GM12878 (cell line): ENCODE measurements at regions not wholly inside any gene's neighbourhood (a gene's known extent, or its start where the extent isn't known, plus 50 kb on each side); places are given as distances from the start of the nearest gene placed in this dataset.

Experiments used
- ATAC-seq: fragments of 200-7000 bp; cut with Tn5 transposase; 3 replicates; pipeline ENCODE4 v1.9.1; 2020; ENCODE audit warnings: mild to moderate bottlenecking, moderate library complexity
- BruUV-seq: library from RNA; stranded (reverse); fragments of 400-500 nt; replicated peaks from 2 replicates; lab custom pipeline; 2021; lab: Mats Ljungman, UMichigan
- CTCF ChIA-PET: fragments of 300-600 bp; sonication (Branson Sonifier 250); formaldehyde crosslinking; extraction: SDS; loops from one replicate; lab custom pipeline; 2021; ENCODE audit warnings: inconsistent platforms; lab: Yijun Ruan, JAX
- POLR2A ChIA-PET: fragments of 350-600 bp; formaldehyde crosslinking; extraction: SDS; loops from one replicate; lab custom pipeline; 2021; ENCODE audit warnings: inconsistent platforms; lab: Charles Lee
- RAD21 ChIA-PET: fragments of 300-600 bp; sonication (Branson Sonifier 250); formaldehyde crosslinking; loops from one replicate; lab custom pipeline; 2023; ENCODE audit warnings: antibody characterized with exemption; ENCODE audit not compliant: unreplicated experiment; lab: Charles Lee
- SMC1A ChIA-PET: fragments of 300-600 bp; sonication (Branson Sonifier 250); formaldehyde crosslinking; loops from one replicate; lab custom pipeline; 2023; ENCODE audit not compliant: unreplicated experiment, uncharacterized antibody; lab: Charles Lee
- DNase-seq: peaks from one replicate; pipeline ENCODE4 v3.0.0-alpha.2; 2011; ENCODE audit warnings: low read depth, low spot score
- FAIRE-seq: peaks from 3 replicates; lab custom pipeline; 2011; peaks lifted over from hg19 to GRCh38; lab: Jason Lieb, UNC
- H2AFZ ChIP-seq: 2 replicates; pipeline ENCODE4 v1.6.0; 2011; ENCODE audit warnings: low read depth, low read length, control low read depth; ENCODE audit not compliant: control insufficient read depth
- H3K27ac ChIP-seq: 2 replicates; pipeline ENCODE4 v1.5.1; 2011; ENCODE audit warnings: control low read depth; ENCODE audit not compliant: control insufficient read depth, insufficient read depth
- H3K27me3 ChIP-seq, 2 experiments: replicated peaks in 1 of 2; 2 replicates each; pipeline versions ENCODE4 v1.6.0 to v1.6.1; 2011; ENCODE audit warnings: low read length in 1 of 2; ENCODE audit not compliant: control insufficient read depth in 2 of 2, insufficient read depth in 2 of 2
- H3K36me3 ChIP-seq, 2 experiments: 2 replicates each; pipeline ENCODE4 v1.5.1; 2011; ENCODE audit warnings: low read length in 1 of 2; ENCODE audit not compliant: control insufficient read depth in 2 of 2, insufficient read depth in 2 of 2
- H3K4me1 ChIP-seq: 2 replicates; pipeline ENCODE4 v1.6.1; 2011; ENCODE audit warnings: mild to moderate bottlenecking, low read length, moderate library complexity, mixed read lengths; ENCODE audit not compliant: control insufficient read depth, insufficient read depth
- H3K4me2 ChIP-seq: 2 replicates; pipeline ENCODE4 v1.6.0; 2011; ENCODE audit warnings: control low read depth; ENCODE audit not compliant: control insufficient read depth, insufficient read depth
- H3K4me3 ChIP-seq: fragments of 200-600 bp; sonication (generic); 2 replicates; pipeline ENCODE4 v1.5.1; 2016
- H3K79me2 ChIP-seq: 2 replicates; pipeline ENCODE4 v1.6.0; 2011; ENCODE audit warnings: low read length; ENCODE audit not compliant: control insufficient read depth, insufficient read depth
- H3K9ac ChIP-seq: 2 replicates; pipeline ENCODE4 v1.8.0; 2011; ENCODE audit warnings: low read length, control low read depth, mixed read lengths; ENCODE audit not compliant: control insufficient read depth, insufficient read depth
- H3K9me3 ChIP-seq: replicated peaks from 3 replicates; pipeline ENCODE4 v1.5.1; 2011; ENCODE audit warnings: mild to moderate bottlenecking, low read length; ENCODE audit not compliant: control insufficient read depth, insufficient read depth
- H4K20me1 ChIP-seq: 2 replicates; pipeline ENCODE4 v1.6.0; 2011; ENCODE audit not compliant: control insufficient read depth, insufficient read depth
- CBX3 ChIP-seq: fragments of 200-600 bp; sonication (generic); IDR thresholded peaks from 2 replicates; pipeline ENCODE4 v1.6.1; 2016; ENCODE audit warnings: low read depth, borderline replicate concordance
- CEBPB ChIP-seq, 2 experiments: fragments of 150-350 bp in 1 of 2; IDR thresholded peaks; 2 replicates each; pipeline ENCODE4 v1.6.1; 2012 to 2014; ENCODE audit warnings: low read depth in 2 of 2, low read length in 2 of 2, borderline replicate concordance in 1 of 2, inconsistent platforms in 1 of 2
- CHD4 ChIP-seq: fragments of 200-600 bp; sonication (generic); IDR thresholded peaks from 2 replicates; pipeline ENCODE4 v1.6.1; 2016; ENCODE audit warnings: mild to moderate bottlenecking
- FOXM1 ChIP-seq: IDR thresholded peaks from 2 replicates; pipeline ENCODE4 v1.6.1; 2012; ENCODE audit warnings: low read depth, mild to moderate bottlenecking, inconsistent platforms, low read length, moderate library complexity
- HDAC6 ChIP-seq: fragments of 200-600 bp; sonication (generic); IDR thresholded peaks from one replicate; pipeline ENCODE4 v1.8.0; 2017; ENCODE audit warnings: antibody characterized with exemption; ENCODE audit not compliant: unreplicated experiment
- IKZF2 ChIP-seq, 2 experiments: fragments of 450-650 bp; IDR thresholded peaks; 2 replicates each; pipeline ENCODE4 v1.6.1; 2017; ENCODE audit warnings: mild to moderate bottlenecking in 2 of 2, moderate library complexity in 2 of 2
- JUNB ChIP-seq: IDR thresholded peaks from 2 replicates; pipeline ENCODE4 v1.6.1; 2016; ENCODE audit warnings: antibody characterized with exemption, mild to moderate bottlenecking
- KDM1A ChIP-seq: fragments of 200-600 bp; sonication (generic); IDR thresholded peaks from 2 replicates; pipeline ENCODE4 v1.6.1; 2016; ENCODE audit warnings: borderline replicate concordance
- KLF5 ChIP-seq: fragments of 450-650 bp; IDR thresholded peaks from 2 replicates; pipeline ENCODE4 v1.6.1; 2014; ENCODE audit warnings: mild to moderate bottlenecking; ENCODE audit not compliant: partially characterized antibody
- NBN ChIP-seq: fragments of 450-650 bp; IDR thresholded peaks from 2 replicates; pipeline ENCODE4 v1.6.1; 2016
- PAX5 ChIP-seq: IDR thresholded peaks from 2 replicates; pipeline ENCODE4 v1.6.1; 2011; ENCODE audit warnings: low read depth, low read length, borderline replicate concordance
- POLR2AphosphoS5 ChIP-seq: IDR thresholded peaks from 2 replicates; pipeline ENCODE4 v1.6.1; 2011; ENCODE audit warnings: mild to moderate bottlenecking, low read length, inconsistent platforms
- RBBP5 ChIP-seq: fragments of 200-600 bp; sonication (generic); conservative IDR thresholded peaks from 2 replicates; pipeline ENCODE4 v1.6.1; 2016
- RUNX3 ChIP-seq: IDR thresholded peaks from 2 replicates; pipeline ENCODE4 v1.6.1; 2012; ENCODE audit warnings: low read length, inconsistent platforms
- SMARCA5 ChIP-seq: fragments of 450-650 bp; IDR thresholded peaks from 2 replicates; pipeline ENCODE4 v1.6.1; 2017; ENCODE audit warnings: mild to moderate bottlenecking
- SP1 ChIP-seq: IDR thresholded peaks from one replicate; pipeline ENCODE4 v1.6.1; 2011; ENCODE audit warnings: low read depth, low read length
- STAT3 ChIP-seq: IDR thresholded peaks from 2 replicates; pipeline ENCODE4 v1.6.1; 2011; ENCODE audit warnings: low read depth, low read length, improper control_type of control experiment
- TCF3 ChIP-seq: IDR thresholded peaks from 2 replicates; pipeline ENCODE4 v1.6.1; 2012; ENCODE audit warnings: low read depth, mild to moderate bottlenecking, low read length, borderline replicate concordance; ENCODE audit not compliant: insufficient read depth
- TCF7 ChIP-seq: IDR thresholded peaks from 2 replicates; pipeline ENCODE4 v1.6.1; 2014; ENCODE audit warnings: antibody characterized with exemption, borderline replicate concordance
- WRNIP1 ChIP-seq: IDR thresholded peaks from 2 replicates; pipeline ENCODE4 v1.6.1; 2011; ENCODE audit warnings: low read depth, low read length, improper control_type of control experiment, borderline replicate concordance
- WGBS: methylation state at CpG from one replicate; pipeline ENCODE4 v1.1.6; 2016; ENCODE audit warnings: low lambda C conversion rate; ENCODE audit not compliant: insufficient replicate concordance, insufficient coverage; ENCODE audit errors: missing lambda C conversion rate; 5-methylcytosine and 5-hydroxymethylcytosine counted together
- in situ Hi-C: fragments of 300-500 bp; cut with MboI; formaldehyde crosslinking; loops from 9 replicates; pipeline ENCODE4 v1.14.3; 2018; ENCODE audit warnings: mixed read lengths
- intact Hi-C: fragments of 100-400 bp; cut with micrococcal nuclease; formaldehyde crosslinking; loops from one replicate; pipeline ENCODE4 v1.14.2; 2022; ENCODE audit not compliant: unreplicated experiment
- TF ChIP-seq, protein P1 (sequence below), 3 experiments: IDR thresholded peaks in 2 of 3; conservative IDR thresholded peaks in 1 of 3; 2 replicates each; pipeline ENCODE4 v1.5.1; 2011; ENCODE audit warnings: low read depth in 3 of 3, low read length in 3 of 3, mild to moderate bottlenecking in 3 of 3, control low read depth in 2 of 3, moderate library complexity in 2 of 3, inconsistent platforms in 1 of 3, mixed read lengths in 1 of 3; ENCODE audit not compliant: control insufficient read depth in 2 of 3, insufficient read depth in 1 of 3; ENCODE audit errors: extremely low read depth in 1 of 3
- TF ChIP-seq, protein P2 (sequence below): fragments of 150-350 bp; IDR thresholded peaks from 2 replicates; pipeline ENCODE4 v1.6.1; 2016; ENCODE audit warnings: low read depth, low read length

DNA sequence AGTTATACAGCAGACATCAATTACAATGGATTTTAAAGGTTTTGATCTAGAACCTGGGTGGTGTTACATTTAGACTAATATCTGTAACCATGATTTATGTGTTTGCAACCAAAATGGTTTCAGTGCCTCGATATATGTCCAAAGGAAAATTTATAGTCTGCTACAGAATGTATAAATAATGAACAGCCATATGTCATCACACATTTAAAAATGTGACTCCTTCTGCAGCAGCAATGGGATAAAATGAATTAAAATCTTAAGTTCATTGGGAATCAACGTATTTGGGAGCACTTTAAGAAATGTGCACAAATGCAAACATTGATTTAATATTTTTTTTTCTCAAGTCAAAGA, 610.2 kb downstream of the TMEM114 start (continued):
- TF ChIP-seq, protein P1, sequence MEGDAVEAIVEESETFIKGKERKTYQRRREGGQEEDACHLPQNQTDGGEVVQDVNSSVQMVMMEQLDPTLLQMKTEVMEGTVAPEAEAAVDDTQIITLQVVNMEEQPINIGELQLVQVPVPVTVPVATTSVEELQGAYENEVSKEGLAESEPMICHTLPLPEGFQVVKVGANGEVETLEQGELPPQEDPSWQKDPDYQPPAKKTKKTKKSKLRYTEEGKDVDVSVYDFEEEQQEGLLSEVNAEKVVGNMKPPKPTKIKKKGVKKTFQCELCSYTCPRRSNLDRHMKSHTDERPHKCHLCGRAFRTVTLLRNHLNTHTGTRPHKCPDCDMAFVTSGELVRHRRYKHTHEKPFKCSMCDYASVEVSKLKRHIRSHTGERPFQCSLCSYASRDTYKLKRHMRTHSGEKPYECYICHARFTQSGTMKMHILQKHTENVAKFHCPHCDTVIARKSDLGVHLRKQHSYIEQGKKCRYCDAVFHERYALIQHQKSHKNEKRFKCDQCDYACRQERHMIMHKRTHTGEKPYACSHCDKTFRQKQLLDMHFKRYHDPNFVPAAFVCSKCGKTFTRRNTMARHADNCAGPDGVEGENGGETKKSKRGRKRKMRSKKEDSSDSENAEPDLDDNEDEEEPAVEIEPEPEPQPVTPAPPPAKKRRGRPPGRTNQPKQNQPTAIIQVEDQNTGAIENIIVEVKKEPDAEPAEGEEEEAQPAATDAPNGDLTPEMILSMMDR (IDR thresholded peaks at IDR 0.05 in 2 of 3, conservative IDR thresholded peaks at IDR 0.05 in 1 of 3; ENCODE audit: control insufficient read depth in 2 of 3, extremely low read depth in 1 of 3, insufficient read depth in 1 of 3, low read depth in 3 of 3, low read length in 3 of 3): no peak
- TF ChIP-seq RBBP5 (no peak), TCF7 (no peak), TCF3 (no peak), SP1 (no peak), KDM1A (no peak), HDAC6 (no peak), FOXM1 (no peak), JUNB (no peak)

DNA sequence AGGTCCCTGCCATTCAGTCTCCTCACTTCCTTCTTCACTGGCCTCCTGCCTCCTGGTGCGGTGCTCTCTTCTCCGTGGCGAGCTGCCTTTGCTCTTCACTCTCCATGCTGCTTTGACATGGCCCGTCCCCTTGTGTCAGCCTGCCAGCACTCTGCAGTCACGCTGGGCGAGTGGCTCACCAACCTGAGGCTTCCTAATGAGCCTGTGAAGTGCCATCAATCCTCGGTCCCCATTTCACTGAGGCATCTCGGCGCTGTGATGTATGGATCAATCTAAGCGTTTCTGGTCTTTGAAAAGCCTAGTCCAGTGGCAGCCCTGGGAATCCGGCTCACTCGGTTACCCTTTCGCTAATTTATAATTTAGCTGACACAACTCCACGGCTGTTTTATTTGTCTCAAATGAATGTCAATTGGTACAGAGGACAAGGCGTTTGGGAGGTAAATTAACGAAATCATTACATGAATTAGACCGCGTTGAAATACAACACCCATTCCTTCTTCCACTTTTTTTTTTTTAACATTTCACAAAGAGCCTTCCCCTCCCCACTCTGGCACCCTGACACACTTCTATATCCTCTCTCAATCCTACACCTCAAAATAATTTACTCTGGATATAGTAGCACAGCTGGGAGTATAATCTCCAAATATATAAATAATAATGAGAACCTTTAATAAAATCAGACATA, 610.7 kb downstream of the TMEM114 start:
- POLR2A ChIA-PET: no interaction called here
- Histone ChIP-seq H3K4me3 (no peak overlapping the region), H3K27ac (no peak overlapping the region), H3K4me1 (no peaks in the 10 kb centered on the region), H4K20me1 (no peaks in the 10 kb centered on the region), H3K9ac (no peak overlapping the region), H2AFZ (no peak overlapping the region), H3K36me3 (no peaks in the 10 kb centered on the region), H3K9me3 (no peaks in the 10 kb centered on the region; the same call in 2 of the 3 replicates), H3K4me2 (no peak overlapping the region), H3K79me2 (no peaks in the 10 kb centered on the region), H3K27me3 (no peaks in the 10 kb centered on the region)
- intact Hi-C loops (no loop called here), in situ Hi-C loops (no loop called here)
- CTCF ChIA-PET: no interaction called here
- WGBS: 26% methylated on average over 18 of the region's 18 CpGs
- ATAC-seq (no peak), DNase-seq (no peak), FAIRE-seq (no peak)
- SMC1A ChIA-PET: no interaction called here
- no TSS peak for BruUV-seq
- RAD21 ChIA-PET: no interaction called here
- TF ChIP-seq SMARCA5 (no peak), KLF5 (no peak), POLR2AphosphoS5 (no peak), STAT3 (no peak), IKZF2 (IDR thresholded peaks at IDR 0.05) (no peak), PAX5 (no peak), CBX3 (no peak), CHD4 (no peak), RUNX3 (no peak), CEBPB (IDR thresholded peaks at IDR 0.05; ENCODE audit: borderline replicate concordance in 1 of 2, low read depth in 2 of 2, low read length in 2 of 2) (no peak), NBN (no peak), RBBP5 (no peak), WRNIP1 (no peak)
- TF ChIP-seq, protein P2, sequence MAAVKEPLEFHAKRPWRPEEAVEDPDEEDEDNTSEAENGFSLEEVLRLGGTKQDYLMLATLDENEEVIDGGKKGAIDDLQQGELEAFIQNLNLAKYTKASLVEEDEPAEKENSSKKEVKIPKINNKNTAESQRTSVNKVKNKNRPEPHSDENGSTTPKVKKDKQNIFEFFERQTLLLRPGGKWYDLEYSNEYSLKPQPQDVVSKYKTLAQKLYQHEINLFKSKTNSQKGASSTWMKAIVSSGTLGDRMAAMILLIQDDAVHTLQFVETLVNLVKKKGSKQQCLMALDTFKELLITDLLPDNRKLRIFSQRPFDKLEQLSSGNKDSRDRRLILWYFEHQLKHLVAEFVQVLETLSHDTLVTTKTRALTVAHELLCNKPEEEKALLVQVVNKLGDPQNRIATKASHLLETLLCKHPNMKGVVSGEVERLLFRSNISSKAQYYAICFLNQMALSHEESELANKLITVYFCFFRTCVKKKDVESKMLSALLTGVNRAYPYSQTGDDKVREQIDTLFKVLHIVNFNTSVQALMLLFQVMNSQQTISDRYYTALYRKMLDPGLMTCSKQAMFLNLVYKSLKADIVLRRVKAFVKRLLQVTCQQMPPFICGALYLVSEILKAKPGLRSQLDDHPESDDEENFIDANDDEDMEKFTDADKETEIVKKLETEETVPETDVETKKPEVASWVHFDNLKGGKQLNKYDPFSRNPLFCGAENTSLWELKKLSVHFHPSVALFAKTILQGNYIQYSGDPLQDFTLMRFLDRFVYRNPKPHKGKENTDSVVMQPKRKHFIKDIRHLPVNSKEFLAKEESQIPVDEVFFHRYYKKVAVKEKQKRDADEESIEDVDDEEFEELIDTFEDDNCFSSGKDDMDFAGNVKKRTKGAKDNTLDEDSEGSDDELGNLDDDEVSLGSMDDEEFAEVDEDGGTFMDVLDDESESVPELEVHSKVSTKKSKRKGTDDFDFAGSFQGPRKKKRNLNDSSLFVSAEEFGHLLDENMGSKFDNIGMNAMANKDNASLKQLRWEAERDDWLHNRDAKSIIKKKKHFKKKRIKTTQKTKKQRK: no peak
